Neural crest cell (in vitro differentiated cells): ENCODE measurements at regions not wholly inside any gene's neighbourhood (a gene's known extent, or its start where the extent isn't known, plus 50 kb on each side); places are given as distances from the start of the nearest gene placed in this dataset.

ENCODE experiments used
- DNase-seq: peaks from one replicate; pipeline ENCODE4 v3.0.0; 2021; ENCODE audit warnings: low read depth, mixed read lengths, low spot score
- H3K27ac Mint-ChIP-seq: one replicate; pipeline ENCODE4 v1.8.0; 2021; ENCODE audit warnings: mild to moderate bottlenecking, mixed read lengths; ENCODE audit not compliant: unreplicated experiment
- H3K27me3 Mint-ChIP-seq: 2 replicates; pipeline ENCODE4 v1.8.0; 2021; ENCODE audit warnings: low read depth, mild to moderate bottlenecking, mixed read lengths
- H3K36me3 Mint-ChIP-seq: 2 replicates; pipeline ENCODE4 v1.8.0; 2021; ENCODE audit warnings: low read depth, mild to moderate bottlenecking, mixed read lengths
- H3K4me1 Mint-ChIP-seq: 2 replicates; pipeline ENCODE4 v1.8.0; 2021; ENCODE audit warnings: mixed read lengths
- H3K4me3 Mint-ChIP-seq: one replicate; pipeline ENCODE4 v1.8.0; 2021; ENCODE audit warnings: mild to moderate bottlenecking, mixed read lengths
- H3K9me3 Mint-ChIP-seq: 2 replicates; pipeline ENCODE4 v1.8.0; 2021; ENCODE audit warnings: mixed read lengths
- TF ChIP-seq, protein P1 (sequence below): fragments of 200-600 bp; sonication (generic); conservative IDR thresholded peaks from 2 replicates; pipeline ENCODE4 v1.5.0; 2021; ENCODE audit warnings: antibody characterized with exemption, mild to moderate bottlenecking

DNA sequence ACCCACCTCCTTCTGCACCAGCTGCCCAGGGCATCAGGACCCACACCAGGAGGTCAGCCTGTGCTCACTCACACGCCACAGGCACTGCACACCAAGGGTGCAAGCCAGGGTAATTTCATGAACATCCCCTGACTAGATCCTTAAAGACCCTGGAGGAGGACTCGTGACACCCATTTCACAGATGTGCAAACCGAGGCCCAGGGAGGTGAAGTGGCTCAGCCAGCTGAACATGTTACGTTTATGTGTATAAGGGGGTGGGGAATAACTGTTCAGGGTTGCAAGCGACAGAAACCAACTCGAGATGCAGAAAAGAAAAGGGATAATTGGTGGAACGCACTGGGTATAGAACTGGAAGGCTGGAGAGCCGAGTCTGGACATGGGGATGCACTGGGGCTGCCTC is 138.1 kb upstream of the FOXF1 start:
- no peak for DNase-seq
- H3K4me3 Mint-ChIP-seq, result no peak overlapping the region
- peaks cover 22% of the 10 kb centered on the region for H3K4me1 Mint-ChIP-seq
- H3K27ac Mint-ChIP-seq, result peak overlapping the region; percentile 57
- peaks cover 20% of the 10 kb centered on the region for H3K27me3 Mint-ChIP-seq
- H3K36me3 Mint-ChIP-seq, result peaks cover 8% of the 10 kb centered on the region
- H3K9me3 Mint-ChIP-seq, result peaks cover 6% of the 10 kb centered on the region
- TF ChIP-seq, protein P1, sequence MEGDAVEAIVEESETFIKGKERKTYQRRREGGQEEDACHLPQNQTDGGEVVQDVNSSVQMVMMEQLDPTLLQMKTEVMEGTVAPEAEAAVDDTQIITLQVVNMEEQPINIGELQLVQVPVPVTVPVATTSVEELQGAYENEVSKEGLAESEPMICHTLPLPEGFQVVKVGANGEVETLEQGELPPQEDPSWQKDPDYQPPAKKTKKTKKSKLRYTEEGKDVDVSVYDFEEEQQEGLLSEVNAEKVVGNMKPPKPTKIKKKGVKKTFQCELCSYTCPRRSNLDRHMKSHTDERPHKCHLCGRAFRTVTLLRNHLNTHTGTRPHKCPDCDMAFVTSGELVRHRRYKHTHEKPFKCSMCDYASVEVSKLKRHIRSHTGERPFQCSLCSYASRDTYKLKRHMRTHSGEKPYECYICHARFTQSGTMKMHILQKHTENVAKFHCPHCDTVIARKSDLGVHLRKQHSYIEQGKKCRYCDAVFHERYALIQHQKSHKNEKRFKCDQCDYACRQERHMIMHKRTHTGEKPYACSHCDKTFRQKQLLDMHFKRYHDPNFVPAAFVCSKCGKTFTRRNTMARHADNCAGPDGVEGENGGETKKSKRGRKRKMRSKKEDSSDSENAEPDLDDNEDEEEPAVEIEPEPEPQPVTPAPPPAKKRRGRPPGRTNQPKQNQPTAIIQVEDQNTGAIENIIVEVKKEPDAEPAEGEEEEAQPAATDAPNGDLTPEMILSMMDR, result no peak

DNA sequence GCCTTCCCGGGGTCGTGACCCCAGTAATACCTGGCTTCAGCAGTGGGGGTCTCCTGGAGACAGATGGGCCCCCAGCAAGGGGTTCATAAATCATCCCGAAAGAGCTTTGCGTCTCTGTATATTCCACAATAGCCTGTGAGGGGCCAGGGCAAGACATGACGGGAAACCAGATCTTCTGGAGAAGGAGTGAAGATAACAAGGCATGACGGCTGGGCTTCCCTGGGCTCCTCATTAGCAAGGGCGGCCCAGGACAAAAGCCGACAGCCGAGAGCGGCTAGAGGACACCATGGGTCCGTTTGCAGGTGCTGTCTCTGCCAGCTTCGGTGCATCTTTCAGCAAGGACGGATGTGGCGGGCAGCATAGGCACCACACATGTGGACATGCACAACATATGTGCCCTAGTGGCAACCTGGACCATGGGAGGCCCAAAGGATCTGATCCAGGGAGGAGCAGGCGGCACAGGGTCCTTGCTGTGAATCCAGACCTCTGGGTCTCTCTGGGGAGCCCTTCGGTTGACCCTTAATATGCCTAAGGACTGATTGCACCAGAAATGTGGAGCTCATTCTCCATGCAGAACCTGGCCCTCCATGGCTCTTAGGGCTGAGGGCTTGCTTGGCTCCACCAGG is 136.9 kb upstream of the FOXF1 start:
- TF ChIP-seq, protein P1, result no peak
- no peak for DNase-seq
- no peak overlapping the region for H3K4me3 Mint-ChIP-seq
- peaks cover 26% of the 10 kb centered on the region for H3K4me1 Mint-ChIP-seq
- peaks cover 6% of the 10 kb centered on the region for H3K9me3 Mint-ChIP-seq
- no peak overlapping the region for H3K27ac Mint-ChIP-seq
- peaks cover 8% of the 10 kb centered on the region for H3K36me3 Mint-ChIP-seq
- H3K27me3 Mint-ChIP-seq, result peaks cover 11% of the 10 kb centered on the region

DNA sequence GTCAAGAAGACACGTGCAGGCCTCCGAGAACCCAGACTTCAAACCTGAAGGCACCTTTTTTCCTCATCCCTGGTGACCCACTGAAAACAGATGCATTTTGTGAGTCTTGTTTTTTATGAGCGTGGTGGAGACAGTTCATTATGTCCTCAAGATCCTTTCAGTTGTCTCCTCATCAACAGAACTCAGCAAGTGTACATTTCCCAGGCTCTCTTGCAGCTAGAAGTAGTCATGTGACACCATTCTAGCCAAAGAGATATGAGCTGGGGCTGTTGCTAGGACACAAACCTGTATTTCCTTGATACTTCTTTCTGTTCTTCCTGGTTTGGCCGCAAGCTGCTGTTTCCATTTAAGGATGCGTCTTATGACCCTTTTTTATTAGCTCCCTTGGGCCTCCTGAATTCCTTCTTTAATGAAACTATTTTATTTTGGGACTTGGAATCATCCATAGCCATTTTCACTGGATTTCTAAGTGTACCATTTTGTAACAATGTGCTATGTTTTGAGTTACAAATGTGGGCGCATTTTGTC is 135.7 kb upstream of the FOXF1 start:
- peaks cover 8% of the 10 kb centered on the region for H3K36me3 Mint-ChIP-seq
- TF ChIP-seq, protein P1, result no peak
- no peak overlapping the region for H3K4me3 Mint-ChIP-seq
- H3K4me1 Mint-ChIP-seq, result peaks cover 26% of the 10 kb centered on the region
- DNase-seq, result no peak
- peaks cover 6% of the 10 kb centered on the region for H3K27me3 Mint-ChIP-seq
- peaks cover 6% of the 10 kb centered on the region for H3K9me3 Mint-ChIP-seq
- H3K27ac Mint-ChIP-seq, result no peak overlapping the region

DNA sequence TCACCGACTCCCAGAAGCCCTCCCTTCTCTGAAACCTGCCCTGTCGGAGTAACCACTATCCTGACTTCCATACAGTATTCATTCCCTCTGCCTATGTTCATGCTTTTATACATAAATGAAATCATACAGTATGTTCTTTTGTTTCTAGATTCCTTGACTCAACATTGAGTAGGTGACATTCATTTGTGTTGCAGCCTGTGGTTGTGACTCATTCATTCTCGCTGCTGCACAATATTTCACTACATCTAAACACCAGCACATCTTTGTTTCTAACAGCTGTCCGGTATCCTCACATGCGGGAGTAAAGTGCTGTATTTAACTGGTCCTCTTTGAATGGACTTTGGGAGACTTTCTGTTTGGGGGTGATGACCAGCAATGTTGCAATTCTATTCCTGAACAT is 135.0 kb upstream of the FOXF1 start:
- Mint-ChIP-seq H3K9me3 (peaks cover 6% of the 10 kb centered on the region), H3K36me3 (peaks cover 8% of the 10 kb centered on the region), H3K4me3 (no peak overlapping the region), H3K27me3 (peaks cover 4% of the 10 kb centered on the region), H3K4me1 (peaks cover 21% of the 10 kb centered on the region), H3K27ac (no peak overlapping the region)
- DNase-seq, result no peak
- TF ChIP-seq, protein P1, result no peak

DNA sequence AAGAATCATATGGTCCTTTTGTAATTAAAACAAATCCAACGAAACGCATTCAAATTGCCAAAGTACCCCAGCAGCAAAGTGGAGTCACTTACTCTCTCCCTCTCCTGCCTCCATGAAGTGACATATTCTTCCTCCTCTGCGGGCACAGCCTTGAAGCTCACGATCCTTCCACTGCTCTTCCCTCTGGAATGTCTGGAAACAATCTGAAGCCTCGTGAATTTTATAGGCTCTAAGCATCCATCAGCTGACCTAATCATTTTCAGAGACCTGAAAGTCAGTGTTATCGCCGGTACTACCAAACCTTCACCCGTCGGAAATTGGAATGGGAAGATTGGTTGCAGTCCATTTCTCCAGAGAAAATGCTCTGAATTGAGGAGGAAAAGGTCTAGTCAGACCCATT is 134.5 kb upstream of the FOXF1 start:
- peaks cover 6% of the 10 kb centered on the region for H3K9me3 Mint-ChIP-seq
- H3K36me3 Mint-ChIP-seq, result peaks cover 8% of the 10 kb centered on the region

More for the DNA sequence above, 134.5 kb upstream of the FOXF1 start:
- Mint-ChIP-seq H3K4me1 (peaks cover 16% of the 10 kb centered on the region), H3K4me3 (no peak overlapping the region), H3K27me3 (peaks cover 4% of the 10 kb centered on the region), H3K27ac (no peak overlapping the region)
- TF ChIP-seq, protein P1, result no peak
- DNase-seq, result no peak
